ENCODE measurements at regions not wholly inside any gene's neighbourhood (a gene's known extent, or its start where the extent isn't known, plus 50 kb on each side); places are given as distances from the start of the nearest gene placed in this dataset.

GRCh38 chr2:12665334-12665733, 51.4 kb upstream of the TRIB2 start:
- H3K4me1 ChIP-seq: no peaks in the 10 kb centered on the region
- DNase-seq (no peak), ATAC-seq (peak in 3 of 4 donors; percentile 38 to 58 (median 56))
- peaks cover 0 to 6% (median 0%) of the 10 kb centered on the region in 4 donors for H3K9me3 ChIP-seq
- no peaks in the 10 kb centered on the region for H3K27me3 ChIP-seq
- H3K4me3 ChIP-seq: no peak overlapping the region
- intact Hi-C loops (cut with DNase I): no loop called here
- TF ChIP-seq CTCF (IDR thresholded peaks at IDR 0.05) (no peak), POLR2A (IDR thresholded peaks at IDR 0.05) (no peak)
- no peaks in the 10 kb centered on the region for H3K36me3 ChIP-seq
- no peak overlapping the region for H3K27ac ChIP-seq

DNA sequence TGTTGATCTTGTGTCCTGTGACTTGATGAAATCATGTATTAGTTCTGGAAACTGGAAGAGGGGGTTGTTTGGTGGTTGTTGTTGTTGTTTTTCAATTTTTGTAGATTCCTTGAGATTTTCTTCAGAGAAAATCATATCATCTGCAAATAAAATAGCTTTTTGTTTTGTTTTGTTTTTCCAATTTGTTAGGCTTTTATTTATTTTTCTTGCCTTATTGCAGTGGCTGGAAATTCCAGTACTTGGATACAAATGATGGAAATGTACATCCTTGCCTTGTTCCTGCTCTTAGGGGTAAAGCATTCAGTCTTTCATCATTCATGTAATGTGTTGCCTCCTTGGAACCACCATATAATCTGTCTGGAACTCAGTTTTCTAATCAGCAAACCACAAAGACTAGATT, 50.3 kb upstream of the TRIB2 start:
- intact Hi-C loops (cut with DNase I): no loop called here

More for the DNA sequence above, 50.3 kb upstream of the TRIB2 start:
- Histone ChIP-seq H3K36me3 (no peaks in the 10 kb centered on the region), H3K9me3 (peaks cover 0 to 6% (median 0%) of the 10 kb centered on the region in 4 donors), H3K4me3 (no peak overlapping the region), H3K27ac (no peak overlapping the region), H3K4me1 (no peaks in the 10 kb centered on the region), H3K27me3 (no peaks in the 10 kb centered on the region)
- DNase-seq: no peak
- ATAC-seq: no peak
- no peak for TF ChIP-seq POLR2A (IDR thresholded peaks at IDR 0.05)
- TF ChIP-seq CTCF (IDR thresholded peaks at IDR 0.05): no peak

Small RNA genes in the stretch of these regions (microRNA-seq; reads per million reads assigned to microRNA genes)
- 0 to 0.29 reads per million in 2 donors for gene MIR3681

Small RNA genes in the stretch of these regions (small RNA-seq; reads per million reads assigned to genes)
- 0 reads per million in 2 experiments for gene MIR3681
- 0 reads per million in 2 experiments for gene RF00093
- 0 reads per million in 2 experiments for gene RNU6-843P

Data from right lobe of liver (tissue), 6 donors.